SK-N-DZ (cell line): ENCODE measurements at regions not wholly inside any gene's neighbourhood (a gene's known extent, or its start where the extent isn't known, plus 50 kb on each side); places are given as distances from the start of the nearest gene placed in this dataset.

Source experiments
- DNase-seq: peaks from one replicate; pipeline ENCODE4 v3.0.0-alpha.2; 2015; ENCODE audit warnings: low spot score
- small RNA-seq, 2 experiments: library from RNA; depleted of rRNA; stranded (forward); fragments of <200 nt; gene quantifications; one replicate each; pipeline ENCODE3, GENCODE V24; 2014

GRCh38 chr15:91801836-91802534 lies 51.5 kb upstream of the SLCO3A1 start:
- DNase-seq: no peak

DNA sequence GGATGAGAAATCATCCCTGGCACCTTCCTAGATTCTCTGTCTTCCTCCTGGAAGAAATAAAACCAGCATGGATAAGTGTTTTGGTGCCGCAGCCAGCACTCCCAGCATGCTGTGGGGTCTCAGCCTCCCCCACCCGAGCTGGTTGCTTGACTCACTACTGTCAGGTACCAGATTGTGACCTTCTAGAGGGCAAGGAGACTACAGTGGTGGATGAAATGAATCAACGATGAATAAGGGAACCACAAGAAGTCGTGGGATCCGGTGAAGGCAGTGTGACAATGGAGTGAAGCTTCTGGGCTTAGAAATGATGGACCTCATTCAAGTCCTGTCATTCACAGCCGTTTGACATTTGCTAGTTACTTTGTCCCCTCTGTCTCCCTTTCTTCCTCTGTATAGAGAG lies 50.2 kb upstream of the SLCO3A1 start:
- no peak for DNase-seq

Small RNA genes in the stretch of these regions (small RNA-seq; reads per million reads assigned to genes)
- gene AC107958.1: 0 reads per million in 2 experiments
